AG09309 (cell line): ENCODE measurements at regions not wholly inside any gene's neighbourhood (a gene's known extent, or its start where the extent isn't known, plus 50 kb on each side); places are given as distances from the start of the nearest gene placed in this dataset.

Experiments used
- DNase-seq: peaks from one replicate; pipeline ENCODE4 v3.0.0-alpha.2; 2010; ENCODE audit warnings: low read depth
- H3K4me3 ChIP-seq: 2 replicates; pipeline ENCODE4 v1.5.1; 2011; ENCODE audit warnings: mild to moderate bottlenecking, low read depth, low read length, moderate library complexity; ENCODE audit not compliant: control insufficient read depth
- CTCF ChIP-seq: IDR thresholded peaks from 2 replicates; pipeline ENCODE4 v1.5.1; 2011; ENCODE audit warnings: mild to moderate bottlenecking, low read depth, low read length, inconsistent platforms; ENCODE audit not compliant: insufficient read depth, control insufficient read depth; ENCODE audit errors: missing control alignments

- H3K4me3 ChIP-seq: no peak overlapping the region
- no peak for DNase-seq
- no peak for TF ChIP-seq CTCF
These were observed 261.3 kb upstream of the PCDH15 start for GRCh38 chr10:55062349-55062748.

- H3K4me3 ChIP-seq: no peak overlapping the region
- no peak for TF ChIP-seq CTCF
- no peak for DNase-seq
These were observed 257.8 kb upstream of the PCDH15 start for GRCh38 chr10:55058800-55059199.

- DNase-seq: no peak
- TF ChIP-seq CTCF: no peak
- no peak overlapping the region for H3K4me3 ChIP-seq
These were observed 250.5 kb upstream of the PCDH15 start for GRCh38 chr10:55051515-55051914.

- no peak for TF ChIP-seq CTCF
- no peak overlapping the region for H3K4me3 ChIP-seq
- no peak for DNase-seq
These were observed 247.9 kb upstream of the PCDH15 start for GRCh38 chr10:55048830-55049498.

- TF ChIP-seq CTCF: no peak
- DNase-seq: no peak
- no peak overlapping the region for H3K4me3 ChIP-seq
These were observed 242.5 kb upstream of the PCDH15 start for GRCh38 chr10:55043540-55043939.

- H3K4me3 ChIP-seq: no peak overlapping the region
- DNase-seq: no peak
- TF ChIP-seq CTCF: no peak
These were observed 232.0 kb upstream of the PCDH15 start for GRCh38 chr10:55033061-55033460.

GRCh38 chr10:55024713-55025112, 223.7 kb upstream of the PCDH15 start:
- TF ChIP-seq CTCF: no peak
- H3K4me3 ChIP-seq: no peak overlapping the region
- no peak for DNase-seq
